SK-N-SH treated with all-trans-retinoic acid at 6 μM for 48 hours (cell line): ENCODE measurements at regions not wholly inside any gene's neighbourhood (a gene's known extent, or its start where the extent isn't known, plus 50 kb on each side); places are given as distances from the start of the nearest gene placed in this dataset.

Experiments used
- ATAC-seq: fragments of 200-7000 bp; cut with Tn5 transposase; 3 replicates; pipeline ENCODE4 v1.9.1; 2020; ENCODE audit warnings: mild to moderate bottlenecking, moderate library complexity
- ARNTL ChIP-seq: fragments of 450-650 bp; formaldehyde crosslinking; IDR thresholded peaks from 2 replicates; pipeline ENCODE4 v1.5.0; 2020; ENCODE audit warnings: low read depth, mild to moderate bottlenecking, moderate library complexity, borderline replicate concordance
- BACH2 ChIP-seq: fragments of 250-450 bp; sonication (Bioruptor Pico); IDR thresholded peaks from 2 replicates; pipeline ENCODE4 v1.9.0; 2021; ENCODE audit warnings: mild to moderate bottlenecking, borderline replicate concordance
- CSDC2 ChIP-seq: fragments of 250-450 bp; sonication (Bioruptor Pico); IDR thresholded peaks from 2 replicates; pipeline ENCODE4 v1.5.0; 2020; ENCODE audit warnings: mild to moderate bottlenecking, moderate library complexity
- ESRRG ChIP-seq: fragments of 250-450 bp; sonication (Bioruptor Pico); IDR thresholded peaks from 2 replicates; pipeline ENCODE4 v1.6.1; 2021; ENCODE audit warnings: mild to moderate bottlenecking
- GLIS3 ChIP-seq: fragments of 250-450 bp; sonication (Bioruptor Pico); IDR thresholded peaks from 2 replicates; pipeline ENCODE4 v1.5.0; 2020; ENCODE audit warnings: mild to moderate bottlenecking, moderate library complexity
- ISL1 ChIP-seq: fragments of 250-450 bp; sonication (Bioruptor Pico); IDR thresholded peaks from 2 replicates; pipeline ENCODE4 v2.1.2; 2022; ENCODE audit warnings: mild to moderate bottlenecking, moderate library complexity
- OSR1 ChIP-seq: fragments of 250-450 bp; sonication (Bioruptor Pico); IDR thresholded peaks from 2 replicates; pipeline ENCODE4 v1.8.0; 2022; ENCODE audit warnings: moderate library complexity, mild to moderate bottlenecking, inconsistent platforms
- PPARA ChIP-seq: fragments of 250-450 bp; sonication (Bioruptor Pico); IDR thresholded peaks from 2 replicates; pipeline ENCODE4 v1.5.0; 2020; ENCODE audit warnings: mild to moderate bottlenecking, borderline replicate concordance
- RARB ChIP-seq: fragments of 250-450 bp; sonication (Bioruptor Pico); IDR thresholded peaks from 2 replicates; pipeline ENCODE4 v1.8.0; 2021; ENCODE audit warnings: mild to moderate bottlenecking, moderate library complexity
- SNAI2 ChIP-seq: fragments of 250-450 bp; sonication (Bioruptor Pico); IDR thresholded peaks from 2 replicates; pipeline ENCODE4 v1.5.0; 2020; ENCODE audit warnings: mild to moderate bottlenecking, moderate library complexity
- TOX ChIP-seq: fragments of 250-450 bp; sonication (Bioruptor Pico); IDR thresholded peaks from 2 replicates; pipeline ENCODE4 v1.8.0; 2021; ENCODE audit warnings: mild to moderate bottlenecking, moderate library complexity, borderline replicate concordance
- ZC3H10 ChIP-seq: fragments of 250-450 bp; sonication (Bioruptor Pico); IDR thresholded peaks from 2 replicates; pipeline ENCODE4 v1.5.1; 2021; ENCODE audit warnings: mild to moderate bottlenecking, moderate library complexity
- ZFP3 ChIP-seq: fragments of 250-450 bp; sonication (Bioruptor Pico); IDR thresholded peaks from 2 replicates; pipeline ENCODE4 v1.5.0; 2020; ENCODE audit warnings: mild to moderate bottlenecking, moderate library complexity
- ZFP30 ChIP-seq: fragments of 450-650 bp; formaldehyde crosslinking; IDR thresholded peaks from 2 replicates; pipeline ENCODE4 v1.5.0; 2022; ENCODE audit warnings: mild to moderate bottlenecking, moderate library complexity
- ZNF565 ChIP-seq: fragments of 450-650 bp; formaldehyde crosslinking; conservative IDR thresholded peaks from 2 replicates; pipeline ENCODE4 v1.5.0; 2020; ENCODE audit warnings: low read depth, mild to moderate bottlenecking, moderate library complexity
- ZNF70 ChIP-seq: fragments of 450-650 bp; formaldehyde crosslinking; IDR thresholded peaks from 2 replicates; pipeline ENCODE4 v1.5.0; 2020; ENCODE audit warnings: mild to moderate bottlenecking, moderate library complexity
- ZNF8 ChIP-seq: fragments of 450-650 bp; formaldehyde crosslinking; IDR thresholded peaks from 2 replicates; pipeline ENCODE4 v1.5.0; 2020; ENCODE audit warnings: mild to moderate bottlenecking, moderate library complexity
- TF ChIP-seq, protein P1 (sequence below): fragments of 250-450 bp; sonication (Bioruptor Pico); IDR thresholded peaks from 2 replicates; pipeline ENCODE4 v1.5.1; 2021; ENCODE audit warnings: mild to moderate bottlenecking, moderate library complexity
- TF ChIP-seq, protein P2 (sequence below): fragments of 250-450 bp; sonication (Bioruptor Pico); IDR thresholded peaks from 2 replicates; pipeline ENCODE4 v1.8.0; 2020; ENCODE audit warnings: mild to moderate bottlenecking, moderate library complexity, borderline replicate concordance
- TF ChIP-seq, protein P3 (sequence below): fragments of 250-450 bp; sonication (Bioruptor Pico); IDR thresholded peaks from 2 replicates; pipeline ENCODE4 v1.8.0; 2021; ENCODE audit warnings: low read depth, mild to moderate bottlenecking, moderate library complexity, borderline replicate concordance
- TF ChIP-seq, protein P4 (sequence below): fragments of 250-450 bp; sonication (Bioruptor Pico); IDR thresholded peaks from 2 replicates; pipeline ENCODE4 v1.5.0; 2020; ENCODE audit warnings: mild to moderate bottlenecking, moderate library complexity

DNA sequence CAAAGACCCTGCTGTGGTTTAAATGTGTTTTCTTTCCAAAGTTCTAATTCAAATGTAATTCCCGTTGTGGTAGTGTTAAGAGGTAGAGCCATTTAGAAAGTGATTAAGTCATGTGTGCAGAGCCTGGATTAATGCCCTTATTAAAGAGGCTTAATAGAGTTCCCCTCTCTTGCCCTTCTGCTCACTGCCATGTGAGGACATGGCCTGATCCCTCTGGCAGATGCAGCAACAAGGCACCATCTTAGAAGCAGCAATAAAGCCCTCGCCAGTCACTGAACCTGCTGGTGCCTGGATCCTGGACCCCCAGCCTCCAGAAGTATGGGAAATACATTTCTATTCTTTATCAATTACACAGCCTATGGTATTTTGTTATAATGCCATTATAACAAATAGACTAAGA, 485.2 kb downstream of the DCDC2C start:
- TF ChIP-seq, protein P1, sequence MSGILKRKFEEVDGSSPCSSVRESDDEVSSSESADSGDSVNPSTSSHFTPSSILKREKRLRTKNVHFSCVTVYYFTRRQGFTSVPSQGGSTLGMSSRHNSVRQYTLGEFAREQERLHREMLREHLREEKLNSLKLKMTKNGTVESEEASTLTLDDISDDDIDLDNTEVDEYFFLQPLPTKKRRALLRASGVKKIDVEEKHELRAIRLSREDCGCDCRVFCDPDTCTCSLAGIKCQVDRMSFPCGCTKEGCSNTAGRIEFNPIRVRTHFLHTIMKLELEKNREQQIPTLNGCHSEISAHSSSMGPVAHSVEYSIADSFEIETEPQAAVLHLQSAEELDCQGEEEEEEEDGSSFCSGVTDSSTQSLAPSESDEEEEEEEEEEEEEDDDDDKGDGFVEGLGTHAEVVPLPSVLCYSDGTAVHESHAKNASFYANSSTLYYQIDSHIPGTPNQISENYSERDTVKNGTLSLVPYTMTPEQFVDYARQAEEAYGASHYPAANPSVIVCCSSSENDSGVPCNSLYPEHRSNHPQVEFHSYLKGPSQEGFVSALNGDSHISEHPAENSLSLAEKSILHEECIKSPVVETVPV (CRISPR knock-in tag): no peak
- TF ChIP-seq ISL1 (CRISPR knock-in tag): no peak
- ATAC-seq: no peak

DNA sequence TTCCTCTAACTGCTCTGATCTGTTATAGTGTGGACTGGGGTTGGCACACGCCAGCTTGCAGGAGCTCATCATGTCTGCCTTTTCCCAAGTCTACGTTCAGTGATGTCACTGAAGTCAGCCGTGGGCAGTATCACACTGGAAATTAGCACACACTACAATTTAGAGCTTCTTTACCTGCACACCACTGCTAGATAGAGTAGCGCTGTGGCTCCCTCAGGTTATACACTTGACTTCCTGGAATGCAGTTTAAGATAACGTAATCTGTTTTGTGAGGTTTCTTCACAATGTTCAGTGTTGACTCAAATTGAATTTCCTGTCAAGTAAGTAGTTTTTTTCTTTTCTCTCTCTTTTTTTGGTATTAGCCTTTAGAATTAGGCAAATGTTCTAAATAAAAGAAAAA, 487.2 kb downstream of the DCDC2C start:
- TF ChIP-seq BACH2 (CRISPR knock-in tag) (no peak), ZNF70 (CRISPR knock-in tag) (no peak), RARB (CRISPR knock-in tag) (no peak), ZFP3 (CRISPR knock-in tag) (no peak), ESRRG (CRISPR knock-in tag) (no peak), ZNF8 (no peak), ZC3H10 (CRISPR knock-in tag) (no peak), ZNF565 (CRISPR knock-in tag) (no peak), ARNTL (CRISPR knock-in tag) (no peak), GLIS3 (no peak), OSR1 (CRISPR knock-in tag) (no peak), ZFP30 (no peak), CSDC2 (CRISPR knock-in tag) (no peak), SNAI2 (CRISPR knock-in tag) (no peak), ISL1 (CRISPR knock-in tag) (no peak)
- TF ChIP-seq, protein P2, sequence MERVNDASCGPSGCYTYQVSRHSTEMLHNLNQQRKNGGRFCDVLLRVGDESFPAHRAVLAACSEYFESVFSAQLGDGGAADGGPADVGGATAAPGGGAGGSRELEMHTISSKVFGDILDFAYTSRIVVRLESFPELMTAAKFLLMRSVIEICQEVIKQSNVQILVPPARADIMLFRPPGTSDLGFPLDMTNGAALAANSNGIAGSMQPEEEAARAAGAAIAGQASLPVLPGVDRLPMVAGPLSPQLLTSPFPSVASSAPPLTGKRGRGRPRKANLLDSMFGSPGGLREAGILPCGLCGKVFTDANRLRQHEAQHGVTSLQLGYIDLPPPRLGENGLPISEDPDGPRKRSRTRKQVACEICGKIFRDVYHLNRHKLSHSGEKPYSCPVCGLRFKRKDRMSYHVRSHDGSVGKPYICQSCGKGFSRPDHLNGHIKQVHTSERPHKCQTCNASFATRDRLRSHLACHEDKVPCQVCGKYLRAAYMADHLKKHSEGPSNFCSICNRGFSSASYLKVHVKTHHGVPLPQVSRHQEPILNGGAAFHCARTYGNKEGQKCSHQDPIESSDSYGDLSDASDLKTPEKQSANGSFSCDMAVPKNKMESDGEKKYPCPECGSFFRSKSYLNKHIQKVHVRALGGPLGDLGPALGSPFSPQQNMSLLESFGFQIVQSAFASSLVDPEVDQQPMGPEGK (CRISPR knock-in tag): no peak
- TF ChIP-seq, protein P3, sequence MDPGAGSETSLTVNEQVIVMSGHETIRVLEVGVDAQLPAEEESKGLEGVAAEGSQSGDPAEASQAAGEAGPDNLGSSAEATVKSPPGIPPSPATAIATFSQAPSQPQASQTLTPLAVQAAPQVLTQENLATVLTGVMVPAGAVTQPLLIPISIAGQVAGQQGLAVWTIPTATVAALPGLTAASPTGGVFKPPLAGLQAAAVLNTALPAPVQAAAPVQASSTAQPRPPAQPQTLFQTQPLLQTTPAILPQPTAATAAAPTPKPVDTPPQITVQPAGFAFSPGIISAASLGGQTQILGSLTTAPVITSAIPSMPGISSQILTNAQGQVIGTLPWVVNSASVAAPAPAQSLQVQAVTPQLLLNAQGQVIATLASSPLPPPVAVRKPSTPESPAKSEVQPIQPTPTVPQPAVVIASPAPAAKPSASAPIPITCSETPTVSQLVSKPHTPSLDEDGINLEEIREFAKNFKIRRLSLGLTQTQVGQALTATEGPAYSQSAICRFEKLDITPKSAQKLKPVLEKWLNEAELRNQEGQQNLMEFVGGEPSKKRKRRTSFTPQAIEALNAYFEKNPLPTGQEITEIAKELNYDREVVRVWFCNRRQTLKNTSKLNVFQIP: no peak
- TF ChIP-seq, protein P1 (CRISPR knock-in tag): no peak
- no peak for ATAC-seq

DNA sequence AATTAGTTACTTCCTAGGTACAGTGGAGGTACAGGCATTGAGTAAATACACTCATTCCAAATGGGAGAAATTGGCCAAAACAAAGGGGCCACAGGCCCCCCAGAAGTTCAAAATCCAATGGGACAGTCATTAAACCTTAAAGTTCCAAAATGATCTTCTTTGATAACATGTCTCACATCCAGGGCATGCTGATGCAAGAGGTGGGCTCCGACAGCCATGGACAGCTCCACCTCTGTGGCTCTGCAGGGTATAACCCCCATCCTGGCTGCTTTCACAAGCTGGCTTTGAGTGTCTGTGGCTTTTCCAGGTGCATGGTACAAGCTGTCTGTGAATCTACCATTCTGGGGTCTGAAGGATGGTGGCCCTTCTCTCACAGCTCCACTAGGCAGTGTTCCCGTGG, 488.7 kb downstream of the DCDC2C start:
- TF ChIP-seq ARNTL (CRISPR knock-in tag) (no peak), GLIS3 (no peak), BACH2 (CRISPR knock-in tag) (no peak), OSR1 (CRISPR knock-in tag) (no peak), CSDC2 (CRISPR knock-in tag) (no peak), ZNF8 (no peak), ZC3H10 (CRISPR knock-in tag) (no peak), RARB (CRISPR knock-in tag) (no peak), TOX (CRISPR knock-in tag) (no peak), ESRRG (CRISPR knock-in tag) (no peak), ZNF70 (CRISPR knock-in tag) (no peak), SNAI2 (CRISPR knock-in tag) (no peak), PPARA (CRISPR knock-in tag) (no peak), ZFP30 (no peak)
- TF ChIP-seq, protein P1 (CRISPR knock-in tag): no peak
- TF ChIP-seq, protein P2 (CRISPR knock-in tag): no peak
- TF ChIP-seq, protein P4, sequence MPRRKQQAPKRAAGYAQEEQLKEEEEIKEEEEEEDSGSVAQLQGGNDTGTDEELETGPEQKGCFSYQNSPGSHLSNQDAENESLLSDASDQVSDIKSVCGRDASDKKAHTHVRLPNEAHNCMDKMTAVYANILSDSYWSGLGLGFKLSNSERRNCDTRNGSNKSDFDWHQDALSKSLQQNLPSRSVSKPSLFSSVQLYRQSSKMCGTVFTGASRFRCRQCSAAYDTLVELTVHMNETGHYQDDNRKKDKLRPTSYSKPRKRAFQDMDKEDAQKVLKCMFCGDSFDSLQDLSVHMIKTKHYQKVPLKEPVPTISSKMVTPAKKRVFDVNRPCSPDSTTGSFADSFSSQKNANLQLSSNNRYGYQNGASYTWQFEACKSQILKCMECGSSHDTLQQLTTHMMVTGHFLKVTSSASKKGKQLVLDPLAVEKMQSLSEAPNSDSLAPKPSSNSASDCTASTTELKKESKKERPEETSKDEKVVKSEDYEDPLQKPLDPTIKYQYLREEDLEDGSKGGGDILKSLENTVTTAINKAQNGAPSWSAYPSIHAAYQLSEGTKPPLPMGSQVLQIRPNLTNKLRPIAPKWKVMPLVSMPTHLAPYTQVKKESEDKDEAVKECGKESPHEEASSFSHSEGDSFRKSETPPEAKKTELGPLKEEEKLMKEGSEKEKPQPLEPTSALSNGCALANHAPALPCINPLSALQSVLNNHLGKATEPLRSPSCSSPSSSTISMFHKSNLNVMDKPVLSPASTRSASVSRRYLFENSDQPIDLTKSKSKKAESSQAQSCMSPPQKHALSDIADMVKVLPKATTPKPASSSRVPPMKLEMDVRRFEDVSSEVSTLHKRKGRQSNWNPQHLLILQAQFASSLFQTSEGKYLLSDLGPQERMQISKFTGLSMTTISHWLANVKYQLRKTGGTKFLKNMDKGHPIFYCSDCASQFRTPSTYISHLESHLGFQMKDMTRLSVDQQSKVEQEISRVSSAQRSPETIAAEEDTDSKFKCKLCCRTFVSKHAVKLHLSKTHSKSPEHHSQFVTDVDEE (CRISPR knock-in tag): no peak
- ATAC-seq: no peak
